Ishikawa (cell line): ENCODE measurements at regions not wholly inside any gene's neighbourhood (a gene's known extent, or its start where the extent isn't known, plus 50 kb on each side); places are given as distances from the start of the nearest gene placed in this dataset.

Experiments
- CEBPB ChIP-seq: IDR thresholded peaks from 2 replicates; pipeline ENCODE4 v1.6.1; 2012
- CREB1 ChIP-seq: IDR thresholded peaks from 2 replicates; pipeline ENCODE4 v1.6.1; 2012; ENCODE audit warnings: low read depth
- EGR1 ChIP-seq: IDR thresholded peaks from 2 replicates; pipeline ENCODE4 v1.6.1; 2012
- EP300 ChIP-seq: IDR thresholded peaks from 2 replicates; pipeline ENCODE4 v1.6.1; 2012; ENCODE audit warnings: borderline replicate concordance
- FOXM1 ChIP-seq: IDR thresholded peaks from 2 replicates; pipeline ENCODE4 v1.6.1; 2012; ENCODE audit warnings: low read depth, borderline replicate concordance
- MAX ChIP-seq: IDR thresholded peaks from 2 replicates; pipeline ENCODE4 v1.6.1; 2012
- NFIC ChIP-seq: IDR thresholded peaks from 2 replicates; pipeline ENCODE4 v1.6.1; 2012
- RAD21 ChIP-seq: IDR thresholded peaks from 2 replicates; pipeline ENCODE4 v1.6.1; 2012; ENCODE audit warnings: low read depth
- TAF1 ChIP-seq: IDR thresholded peaks from 2 replicates; pipeline ENCODE4 v1.6.1; 2012; ENCODE audit warnings: low read depth, mild to moderate bottlenecking
- TCF12 ChIP-seq: IDR thresholded peaks from 2 replicates; pipeline ENCODE4 v1.6.1; 2012; ENCODE audit warnings: low read depth
- TEAD4 ChIP-seq: IDR thresholded peaks from 2 replicates; pipeline ENCODE4 v1.6.1; 2012
- YY1 ChIP-seq: IDR thresholded peaks from 2 replicates; pipeline ENCODE4 v1.6.1; 2012; ENCODE audit warnings: low read depth
- ZBTB7A ChIP-seq: IDR thresholded peaks from 2 replicates; pipeline ENCODE4 v1.6.1; 2012; ENCODE audit warnings: low read depth
- TF ChIP-seq, protein P1 (sequence below): IDR thresholded peaks from 2 replicates; pipeline ENCODE4 v1.6.1; 2012
- TF ChIP-seq, protein P2 (sequence below): IDR thresholded peaks from 2 replicates; pipeline ENCODE4 v1.6.1; 2012; ENCODE audit warnings: low read depth, mild to moderate bottlenecking

DNA sequence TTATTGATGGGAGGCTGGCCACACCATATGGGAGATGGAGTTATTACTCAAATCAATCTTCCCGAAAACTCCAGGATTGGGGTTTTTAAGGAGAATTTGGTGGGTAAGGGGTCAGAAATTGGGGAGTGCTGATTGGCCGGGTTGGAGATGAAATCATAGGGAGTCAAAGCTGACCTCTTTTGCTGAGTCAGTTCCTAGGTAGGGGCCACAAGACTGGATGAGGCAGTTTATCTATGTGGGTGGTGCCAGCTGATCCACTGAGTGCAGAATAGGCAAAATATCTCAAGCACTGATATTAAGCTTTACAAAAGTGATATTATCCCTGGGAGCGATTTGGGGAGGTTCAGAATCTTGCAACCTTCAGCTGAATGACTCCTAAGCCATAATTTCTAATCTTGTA is 75.7 kb upstream of the CLINT1 start:
- TF ChIP-seq MAX: no peak
- TF ChIP-seq TCF12: no peak
- TF ChIP-seq YY1: no peak
- no peak for TF ChIP-seq ZBTB7A
- TF ChIP-seq RAD21: no peak
- no peak for TF ChIP-seq EGR1
- no peak for TF ChIP-seq TAF1
- no peak for TF ChIP-seq CREB1
- no peak for TF ChIP-seq CEBPB
- TF ChIP-seq, protein P1, sequence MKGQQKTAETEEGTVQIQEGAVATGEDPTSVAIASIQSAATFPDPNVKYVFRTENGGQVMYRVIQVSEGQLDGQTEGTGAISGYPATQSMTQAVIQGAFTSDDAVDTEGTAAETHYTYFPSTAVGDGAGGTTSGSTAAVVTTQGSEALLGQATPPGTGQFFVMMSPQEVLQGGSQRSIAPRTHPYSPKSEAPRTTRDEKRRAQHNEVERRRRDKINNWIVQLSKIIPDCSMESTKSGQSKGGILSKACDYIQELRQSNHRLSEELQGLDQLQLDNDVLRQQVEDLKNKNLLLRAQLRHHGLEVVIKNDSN: no peak
- no peak for TF ChIP-seq TEAD4
- TF ChIP-seq EP300: no peak
- no peak for TF ChIP-seq FOXM1

- TF ChIP-seq, protein P1: no peak
- TF ChIP-seq RAD21: no peak
- no peak for TF ChIP-seq TCF12
- TF ChIP-seq FOXM1: no peak
- TF ChIP-seq EP300: no peak
- TF ChIP-seq ZBTB7A: no peak
- no peak for TF ChIP-seq NFIC
- TF ChIP-seq TAF1: no peak
- TF ChIP-seq CREB1: no peak
- TF ChIP-seq YY1: no peak
- TF ChIP-seq CEBPB: no peak
- TF ChIP-seq EGR1: no peak
- no peak for TF ChIP-seq TEAD4
- TF ChIP-seq MAX: no peak
- TF ChIP-seq, protein P2, sequence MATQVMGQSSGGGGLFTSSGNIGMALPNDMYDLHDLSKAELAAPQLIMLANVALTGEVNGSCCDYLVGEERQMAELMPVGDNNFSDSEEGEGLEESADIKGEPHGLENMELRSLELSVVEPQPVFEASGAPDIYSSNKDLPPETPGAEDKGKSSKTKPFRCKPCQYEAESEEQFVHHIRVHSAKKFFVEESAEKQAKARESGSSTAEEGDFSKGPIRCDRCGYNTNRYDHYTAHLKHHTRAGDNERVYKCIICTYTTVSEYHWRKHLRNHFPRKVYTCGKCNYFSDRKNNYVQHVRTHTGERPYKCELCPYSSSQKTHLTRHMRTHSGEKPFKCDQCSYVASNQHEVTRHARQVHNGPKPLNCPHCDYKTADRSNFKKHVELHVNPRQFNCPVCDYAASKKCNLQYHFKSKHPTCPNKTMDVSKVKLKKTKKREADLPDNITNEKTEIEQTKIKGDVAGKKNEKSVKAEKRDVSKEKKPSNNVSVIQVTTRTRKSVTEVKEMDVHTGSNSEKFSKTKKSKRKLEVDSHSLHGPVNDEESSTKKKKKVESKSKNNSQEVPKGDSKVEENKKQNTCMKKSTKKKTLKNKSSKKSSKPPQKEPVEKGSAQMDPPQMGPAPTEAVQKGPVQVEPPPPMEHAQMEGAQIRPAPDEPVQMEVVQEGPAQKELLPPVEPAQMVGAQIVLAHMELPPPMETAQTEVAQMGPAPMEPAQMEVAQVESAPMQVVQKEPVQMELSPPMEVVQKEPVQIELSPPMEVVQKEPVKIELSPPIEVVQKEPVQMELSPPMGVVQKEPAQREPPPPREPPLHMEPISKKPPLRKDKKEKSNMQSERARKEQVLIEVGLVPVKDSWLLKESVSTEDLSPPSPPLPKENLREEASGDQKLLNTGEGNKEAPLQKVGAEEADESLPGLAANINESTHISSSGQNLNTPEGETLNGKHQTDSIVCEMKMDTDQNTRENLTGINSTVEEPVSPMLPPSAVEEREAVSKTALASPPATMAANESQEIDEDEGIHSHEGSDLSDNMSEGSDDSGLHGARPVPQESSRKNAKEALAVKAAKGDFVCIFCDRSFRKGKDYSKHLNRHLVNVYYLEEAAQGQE: no peak
These were observed 74.1 kb upstream of the CLINT1 start for GRCh38 chr5:157933005-157933404.

- TF ChIP-seq TCF12 (no peak), EP300 (no peak), RAD21 (no peak), NFIC (no peak), CREB1 (no peak), EGR1 (no peak), CEBPB (no peak), FOXM1 (no peak), TEAD4 (no peak), MAX (no peak), TAF1 (no peak), YY1 (no peak), ZBTB7A (no peak)
- TF ChIP-seq, protein P1: no peak
- TF ChIP-seq, protein P2: no peak
These were observed 71.8 kb upstream of the CLINT1 start for GRCh38 chr5:157930710-157931109.

- TF ChIP-seq TEAD4 (no peak), TCF12 (no peak), CREB1 (no peak), ZBTB7A (no peak), TAF1 (no peak), FOXM1 (no peak), MAX (no peak), RAD21 (no peak), YY1 (no peak), CEBPB (no peak), EP300 (no peak), EGR1 (no peak), NFIC (no peak)
- TF ChIP-seq, protein P1: no peak
- TF ChIP-seq, protein P2: no peak
These were observed 68.0 kb upstream of the CLINT1 start for GRCh38 chr5:157926977-157927376.
